ENCODE measurements at regions not wholly inside any gene's neighbourhood (a gene's known extent, or its start where the extent isn't known, plus 50 kb on each side); places are given as distances from the start of the nearest gene placed in this dataset.

DNA sequence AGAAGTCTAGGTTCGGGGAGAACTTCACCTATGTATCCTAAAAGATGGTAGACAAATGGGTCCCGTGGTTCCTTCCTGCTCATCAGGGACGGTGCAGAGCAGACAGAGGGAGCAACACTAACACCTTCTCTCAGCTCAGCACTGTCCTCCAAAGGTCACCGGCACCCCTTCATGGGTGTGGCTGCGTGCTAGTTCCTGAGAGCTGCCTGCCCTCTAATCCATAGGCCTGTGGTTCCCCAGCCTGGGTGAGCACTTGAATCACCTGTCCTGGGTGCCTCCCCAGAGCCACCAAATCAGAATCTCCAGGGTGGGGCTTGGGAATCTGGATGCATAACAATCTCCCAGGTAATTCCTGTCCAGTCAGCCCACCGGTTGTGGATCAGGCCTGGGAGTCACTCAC, 113.9 kb upstream of the TMEM45B start:
- H3K4me3 ChIP-seq (ENCODE audit: low read depth, low read length): no peak overlapping the region
- TF ChIP-seq CTCF (IDR thresholded peaks at IDR 0.05; ENCODE audit: low read depth, low read length, missing control alignments): no peak
- DNase-seq (ENCODE audit: low read depth): no peak

- no peak for DNase-seq (ENCODE audit: low read depth)
- H3K4me3 ChIP-seq (ENCODE audit: low read depth, low read length): no peak overlapping the region
- TF ChIP-seq CTCF (IDR thresholded peaks at IDR 0.05; ENCODE audit: low read depth, low read length, missing control alignments): no peak
These were observed 112.9 kb upstream of the TMEM45B start for GRCh38 chr11:129702410-129703398.

GRCh38 chr11:129703846-129704245, 111.8 kb upstream of the TMEM45B start:
- no peak for DNase-seq (ENCODE audit: low read depth)
- no peak for TF ChIP-seq CTCF (IDR thresholded peaks at IDR 0.05; ENCODE audit: low read depth, low read length, missing control alignments)
- H3K4me3 ChIP-seq (ENCODE audit: low read depth, low read length): no peak overlapping the region

- TF ChIP-seq CTCF (IDR thresholded peaks at IDR 0.05; ENCODE audit: low read depth, low read length, missing control alignments): no peak
- no peak for DNase-seq (ENCODE audit: low read depth)
- H3K4me3 ChIP-seq (ENCODE audit: low read depth, low read length): no peak overlapping the region
These were observed 110.8 kb upstream of the TMEM45B start for GRCh38 chr11:129704831-129705230.

DNA sequence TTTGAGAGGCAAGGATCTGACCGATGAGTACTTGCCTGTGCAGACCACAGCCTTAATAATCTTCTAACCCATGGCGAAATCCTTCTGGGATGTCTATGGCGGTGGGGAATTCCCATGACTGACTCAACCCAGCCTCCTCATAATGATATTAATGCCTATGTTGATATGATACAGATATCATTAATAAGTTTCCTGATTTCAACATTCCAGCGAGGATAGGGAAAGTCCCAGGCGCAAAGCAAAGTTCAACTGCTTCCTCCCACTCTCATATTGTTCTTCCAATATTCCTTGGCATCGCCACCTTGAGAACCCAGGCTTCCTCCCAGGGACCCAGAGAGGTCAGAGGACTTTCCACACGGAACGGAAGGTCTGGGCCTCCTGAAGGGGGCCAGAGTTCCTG, 110.3 kb upstream of the TMEM45B start:
- no peak overlapping the region for H3K4me3 ChIP-seq (ENCODE audit: low read depth, low read length)
- DNase-seq (ENCODE audit: low read depth): no peak
- no peak for TF ChIP-seq CTCF (IDR thresholded peaks at IDR 0.05; ENCODE audit: low read depth, low read length, missing control alignments)

DNA sequence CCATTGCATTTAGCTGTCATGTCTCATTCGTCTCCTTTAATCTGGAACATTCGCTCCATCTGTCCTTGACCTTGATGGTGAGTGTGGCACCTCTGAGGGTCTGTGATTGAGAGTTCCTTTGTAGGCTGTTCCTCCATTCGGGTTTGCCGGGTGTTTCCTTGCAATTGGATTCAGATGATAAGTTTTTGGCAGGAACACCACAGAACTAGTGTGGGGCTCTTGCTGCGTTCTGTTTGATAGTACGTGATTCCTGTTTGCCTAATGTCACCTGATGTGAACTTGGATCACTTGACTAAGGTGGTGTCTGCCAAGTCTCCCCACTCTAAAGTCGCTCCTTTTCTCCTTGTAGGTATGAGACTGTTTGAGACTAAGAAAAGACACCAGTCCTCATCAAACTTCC, 109.7 kb upstream of the TMEM45B start:
- no peak overlapping the region for H3K4me3 ChIP-seq (ENCODE audit: low read depth, low read length)
- no peak for TF ChIP-seq CTCF (IDR thresholded peaks at IDR 0.05; ENCODE audit: low read depth, low read length, missing control alignments)

More for the DNA sequence above, 109.7 kb upstream of the TMEM45B start:
- DNase-seq (ENCODE audit: low read depth): no peak
